HFF-Myc (cell line): ENCODE measurements at regions not wholly inside any gene's neighbourhood (a gene's known extent, or its start where the extent isn't known, plus 50 kb on each side); places are given as distances from the start of the nearest gene placed in this dataset.

ENCODE experiments used
- DNase-seq: peaks from one replicate; pipeline ENCODE4 v3.0.0-alpha.2; 2011; ENCODE audit warnings: low read depth; ENCODE audit errors: extremely low read depth
- H3K4me3 ChIP-seq: replicated peaks from 2 replicates; pipeline ENCODE4 v1.5.1; 2011; ENCODE audit warnings: low read depth, mild to moderate bottlenecking, control low read depth, low read length
- CTCF ChIP-seq: IDR thresholded peaks from 2 replicates; pipeline ENCODE4 v1.5.1; 2012; ENCODE audit warnings: mild to moderate bottlenecking, low read depth, low read length, control low read depth; ENCODE audit errors: missing control alignments

GRCh38 chr13:100800283-100800875 lies 125.8 kb upstream of the TMTC4 start:
- H3K4me3 ChIP-seq, result no peak overlapping the region
- DNase-seq, result no peak
- TF ChIP-seq CTCF, result no peak

- H3K4me3 ChIP-seq, result no peak overlapping the region
- TF ChIP-seq CTCF, result no peak
- DNase-seq, result no peak
Measured at GRCh38 chr13:100798739-100799361, 124.3 kb upstream of the TMTC4 start.

- TF ChIP-seq CTCF, result no peak
- DNase-seq, result no peak
- H3K4me3 ChIP-seq, result no peak overlapping the region
Measured at GRCh38 chr13:100797921-100798320, 123.3 kb upstream of the TMTC4 start.

- no peak for DNase-seq
- no peak overlapping the region for H3K4me3 ChIP-seq
- TF ChIP-seq CTCF, result no peak
Measured at GRCh38 chr13:100796463-100796862, 121.9 kb upstream of the TMTC4 start.

- no peak for DNase-seq
- no peak for TF ChIP-seq CTCF
- H3K4me3 ChIP-seq, result no peak overlapping the region
Measured at GRCh38 chr13:100794575-100794974, 120.0 kb upstream of the TMTC4 start.

GRCh38 chr13:100790405-100790804 lies 115.8 kb upstream of the TMTC4 start:
- no peak for DNase-seq
- TF ChIP-seq CTCF, result no peak
- no peak overlapping the region for H3K4me3 ChIP-seq

GRCh38 chr13:100789968-100790367 lies 115.4 kb upstream of the TMTC4 start:
- no peak for DNase-seq
- TF ChIP-seq CTCF, result no peak
- no peak overlapping the region for H3K4me3 ChIP-seq
